Nephron progenitor cell (in vitro differentiated cells): ENCODE measurements at regions not wholly inside any gene's neighbourhood (a gene's known extent, or its start where the extent isn't known, plus 50 kb on each side); places are given as distances from the start of the nearest gene placed in this dataset.

ENCODE experiments used
- DNase-seq: peaks from one replicate; pipeline ENCODE4 v3.0.0; 2021
- H3K27ac Mint-ChIP-seq: 2 replicates; pipeline ENCODE4 v1.8.0; 2021; ENCODE audit warnings: mild to moderate bottlenecking, moderate library complexity, mixed read lengths
- H3K27me3 Mint-ChIP-seq: 2 replicates; pipeline ENCODE4 v1.8.0; 2021; ENCODE audit warnings: mild to moderate bottlenecking, low read depth, mixed read lengths; ENCODE audit not compliant: poor library complexity
- H3K36me3 Mint-ChIP-seq: 2 replicates; pipeline ENCODE4 v1.8.0; 2021; ENCODE audit warnings: low read depth, mixed read lengths
- H3K4me1 Mint-ChIP-seq: 2 replicates; pipeline ENCODE4 v1.8.0; 2021; ENCODE audit warnings: mixed read lengths
- H3K4me3 Mint-ChIP-seq: 2 replicates; pipeline ENCODE4 v1.8.0; 2021; ENCODE audit warnings: mild to moderate bottlenecking, moderate library complexity, mixed read lengths
- H3K9me3 Mint-ChIP-seq: 2 replicates; pipeline ENCODE4 v1.8.0; 2021; ENCODE audit warnings: mild to moderate bottlenecking, moderate library complexity, mixed read lengths
- CTCF ChIP-seq: fragments of 200-600 bp; sonication (generic); IDR thresholded peaks from 2 replicates; pipeline ENCODE4 v1.5.0; 2021; ENCODE audit warnings: antibody characterized with exemption

- H3K4me1 Mint-ChIP-seq: no peaks in the 10 kb centered on the region
- no peak for TF ChIP-seq CTCF
- H3K9me3 Mint-ChIP-seq: peaks cover 7% of the 10 kb centered on the region
- no peaks in the 10 kb centered on the region for H3K36me3 Mint-ChIP-seq
- H3K27me3 Mint-ChIP-seq: peaks cover 8% of the 10 kb centered on the region
- DNase-seq: no peak
- no peak overlapping the region for H3K4me3 Mint-ChIP-seq
- H3K27ac Mint-ChIP-seq: no peak overlapping the region
These were observed 61.6 kb downstream of the CCR1 start for GRCh38 chr3:46146548-46146947.

- H3K4me3 Mint-ChIP-seq: no peak overlapping the region
- H3K9me3 Mint-ChIP-seq: peaks cover 11% of the 10 kb centered on the region
- peaks cover 8% of the 10 kb centered on the region for H3K27me3 Mint-ChIP-seq
- no peaks in the 10 kb centered on the region for H3K36me3 Mint-ChIP-seq
- no peak for TF ChIP-seq CTCF
- no peaks in the 10 kb centered on the region for H3K4me1 Mint-ChIP-seq
- DNase-seq: no peak
- H3K27ac Mint-ChIP-seq: no peak overlapping the region
These were observed 62.1 kb downstream of the CCR1 start for GRCh38 chr3:46146021-46146420.

DNA sequence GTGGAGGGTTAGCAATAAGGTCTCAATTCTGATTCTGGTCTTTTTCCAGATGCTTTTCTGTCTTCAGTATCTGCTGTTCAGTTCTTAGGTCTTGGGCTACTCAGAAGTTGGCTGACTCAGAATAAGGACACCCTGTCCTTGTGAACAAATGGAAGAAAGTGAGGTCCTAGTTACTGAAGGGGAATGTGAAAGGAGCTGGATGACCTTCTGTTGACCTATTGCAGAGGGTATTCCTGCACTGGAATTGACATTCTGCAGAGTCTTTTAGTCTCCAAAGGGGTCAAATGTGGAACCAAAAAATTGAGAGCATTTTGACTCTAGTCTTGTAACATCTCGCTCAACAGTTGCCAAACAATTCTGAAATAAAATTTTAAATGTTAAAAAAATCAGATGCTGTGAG is 63.0 kb downstream of the CCR1 start:
- no peaks in the 10 kb centered on the region for H3K4me1 Mint-ChIP-seq
- no peak overlapping the region for H3K27ac Mint-ChIP-seq
- no peak for TF ChIP-seq CTCF
- peaks cover 14% of the 10 kb centered on the region for H3K9me3 Mint-ChIP-seq
- no peaks in the 10 kb centered on the region for H3K36me3 Mint-ChIP-seq
- H3K27me3 Mint-ChIP-seq: peaks cover 8% of the 10 kb centered on the region
- no peak for DNase-seq
- no peak overlapping the region for H3K4me3 Mint-ChIP-seq

DNA sequence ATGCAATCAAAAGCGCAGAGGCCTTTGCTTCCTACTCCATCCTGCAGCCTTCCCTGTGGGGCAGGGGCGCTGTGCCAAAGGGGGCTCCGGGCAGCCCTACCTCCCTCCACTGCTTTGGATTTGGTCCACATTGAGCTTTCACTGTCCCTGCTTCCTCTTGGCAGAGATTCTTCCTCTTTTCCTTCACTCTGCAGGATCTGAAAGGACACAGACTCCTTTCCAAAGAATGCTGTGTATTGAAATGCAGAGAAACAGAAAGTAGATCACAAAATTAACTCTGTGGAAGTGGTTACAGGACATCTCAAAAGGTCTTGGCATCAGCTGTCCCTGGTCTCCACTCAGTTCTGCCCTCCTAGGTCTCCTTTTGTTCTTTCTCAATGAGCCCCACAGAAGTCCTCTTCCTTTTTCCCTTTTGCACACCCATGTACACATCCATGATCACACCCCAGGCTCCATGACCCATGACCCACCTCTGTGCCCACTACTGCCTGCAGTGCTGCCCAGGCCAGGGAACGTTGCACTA is 64.1 kb downstream of the CCR1 start:
- no peak for TF ChIP-seq CTCF
- Mint-ChIP-seq H3K4me3 (no peak overlapping the region), H3K27me3 (peaks cover 8% of the 10 kb centered on the region), H3K36me3 (no peaks in the 10 kb centered on the region), H3K4me1 (no peaks in the 10 kb centered on the region), H3K27ac (no peak overlapping the region), H3K9me3 (peaks cover 14% of the 10 kb centered on the region)
- DNase-seq: no peak

DNA sequence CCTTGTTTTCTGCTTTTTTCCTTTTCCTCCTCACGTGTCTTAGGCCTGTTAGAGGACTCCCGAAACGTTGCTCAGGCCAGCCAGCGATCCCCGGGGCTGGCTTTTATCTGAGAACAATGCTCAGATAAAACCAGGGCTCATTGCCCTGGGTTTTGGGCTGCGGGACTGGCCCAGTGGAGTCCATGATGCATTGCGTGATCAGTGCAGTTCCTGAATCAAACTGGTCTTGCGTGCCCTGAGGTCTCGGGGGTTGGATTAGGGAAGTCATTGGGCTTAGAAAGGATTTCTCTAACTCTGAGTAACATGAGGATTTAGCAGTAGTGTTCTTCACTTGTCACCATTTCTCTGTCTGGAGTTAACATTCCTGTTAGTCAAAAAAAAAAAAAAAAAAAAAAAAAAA is 66.3 kb downstream of the CCR1 start:
- Mint-ChIP-seq H3K27me3 (peaks cover 8% of the 10 kb centered on the region), H3K4me3 (no peak overlapping the region), H3K27ac (no peak overlapping the region), H3K9me3 (peaks cover 10% of the 10 kb centered on the region), H3K36me3 (no peaks in the 10 kb centered on the region), H3K4me1 (no peaks in the 10 kb centered on the region)
- no peak for DNase-seq
- TF ChIP-seq CTCF: no peak

- Mint-ChIP-seq H3K9me3 (peaks cover 10% of the 10 kb centered on the region), H3K4me1 (no peaks in the 10 kb centered on the region), H3K27me3 (peaks cover 3% of the 10 kb centered on the region), H3K4me3 (no peak overlapping the region), H3K27ac (no peak overlapping the region), H3K36me3 (no peaks in the 10 kb centered on the region)
- no peak for DNase-seq
- no peak for TF ChIP-seq CTCF
These were observed 69.5 kb downstream of the CCR1 start for GRCh38 chr3:46138581-46138980.
